NB4 (cell line): ENCODE measurements at regions not wholly inside any gene's neighbourhood (a gene's known extent, or its start where the extent isn't known, plus 50 kb on each side); places are given as distances from the start of the nearest gene placed in this dataset.

Experiments
- POLR2A ChIP-seq: IDR thresholded peaks from 2 replicates; pipeline ENCODE4 v1.6.1; 2011; ENCODE audit warnings: mild to moderate bottlenecking; ENCODE audit not compliant: insufficient read length; ENCODE audit errors: extremely low read depth
- TF ChIP-seq, protein P1 (sequence below): IDR thresholded peaks from one replicate; pipeline ENCODE4 v1.5.1; 2012; ENCODE audit warnings: low read depth, low read length

- TF ChIP-seq, protein P1, sequence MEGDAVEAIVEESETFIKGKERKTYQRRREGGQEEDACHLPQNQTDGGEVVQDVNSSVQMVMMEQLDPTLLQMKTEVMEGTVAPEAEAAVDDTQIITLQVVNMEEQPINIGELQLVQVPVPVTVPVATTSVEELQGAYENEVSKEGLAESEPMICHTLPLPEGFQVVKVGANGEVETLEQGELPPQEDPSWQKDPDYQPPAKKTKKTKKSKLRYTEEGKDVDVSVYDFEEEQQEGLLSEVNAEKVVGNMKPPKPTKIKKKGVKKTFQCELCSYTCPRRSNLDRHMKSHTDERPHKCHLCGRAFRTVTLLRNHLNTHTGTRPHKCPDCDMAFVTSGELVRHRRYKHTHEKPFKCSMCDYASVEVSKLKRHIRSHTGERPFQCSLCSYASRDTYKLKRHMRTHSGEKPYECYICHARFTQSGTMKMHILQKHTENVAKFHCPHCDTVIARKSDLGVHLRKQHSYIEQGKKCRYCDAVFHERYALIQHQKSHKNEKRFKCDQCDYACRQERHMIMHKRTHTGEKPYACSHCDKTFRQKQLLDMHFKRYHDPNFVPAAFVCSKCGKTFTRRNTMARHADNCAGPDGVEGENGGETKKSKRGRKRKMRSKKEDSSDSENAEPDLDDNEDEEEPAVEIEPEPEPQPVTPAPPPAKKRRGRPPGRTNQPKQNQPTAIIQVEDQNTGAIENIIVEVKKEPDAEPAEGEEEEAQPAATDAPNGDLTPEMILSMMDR = no peak
- no peak for TF ChIP-seq POLR2A
These were observed 55.9 kb upstream of the NEURL1B start for GRCh38 chr5:172585114-172585513.
